Activated CD4-positive, alpha-beta T cell treated with anti-CD3 and anti-CD28 coated beads, Interleukin-2, amount 50 U/mL, for 24 hours (primary cell): ENCODE measurements at regions not wholly inside any gene's neighbourhood (a gene's known extent, or its start where the extent isn't known, plus 50 kb on each side); places are given as distances from the start of the nearest gene placed in this dataset.

Experiments
- DNase-seq, 2 donors: peaks; one replicate each; pipeline ENCODE4 v3.0.0-alpha.2; 2020; ENCODE audit warnings: low read depth in 1 of 2, low spot score in 1 of 2

- DNase-seq, result no peak
These were observed 109.1 kb upstream of the BCAT1 start for GRCh38 chr12:25058012-25058411.

- no peak for DNase-seq
These were observed 107.7 kb upstream of the BCAT1 start for GRCh38 chr12:25056486-25057130.

DNA sequence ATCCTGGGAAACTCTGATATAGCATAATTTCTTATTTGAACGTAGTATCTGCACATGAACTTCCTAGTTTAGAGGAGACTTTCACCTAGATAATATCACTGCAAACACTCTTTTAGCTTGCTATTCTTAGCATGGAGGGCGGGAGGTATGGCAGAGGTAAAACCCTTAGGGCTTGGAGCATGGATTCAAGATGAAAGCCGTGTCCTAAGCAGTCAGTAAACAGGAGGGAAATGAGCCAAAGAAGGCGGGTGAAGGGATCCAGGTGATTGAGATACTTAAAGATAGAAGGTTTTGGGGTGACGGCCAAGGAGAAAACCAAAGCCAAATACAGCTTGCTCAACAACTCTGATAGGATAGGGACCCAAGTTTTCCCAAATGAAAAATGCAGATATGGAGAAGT is 107.1 kb upstream of the BCAT1 start:
- no peak for DNase-seq

GRCh38 chr12:25054783-25055144 is 105.9 kb upstream of the BCAT1 start:
- DNase-seq, result peak in 1 of 2 donors; percentile 45

DNA sequence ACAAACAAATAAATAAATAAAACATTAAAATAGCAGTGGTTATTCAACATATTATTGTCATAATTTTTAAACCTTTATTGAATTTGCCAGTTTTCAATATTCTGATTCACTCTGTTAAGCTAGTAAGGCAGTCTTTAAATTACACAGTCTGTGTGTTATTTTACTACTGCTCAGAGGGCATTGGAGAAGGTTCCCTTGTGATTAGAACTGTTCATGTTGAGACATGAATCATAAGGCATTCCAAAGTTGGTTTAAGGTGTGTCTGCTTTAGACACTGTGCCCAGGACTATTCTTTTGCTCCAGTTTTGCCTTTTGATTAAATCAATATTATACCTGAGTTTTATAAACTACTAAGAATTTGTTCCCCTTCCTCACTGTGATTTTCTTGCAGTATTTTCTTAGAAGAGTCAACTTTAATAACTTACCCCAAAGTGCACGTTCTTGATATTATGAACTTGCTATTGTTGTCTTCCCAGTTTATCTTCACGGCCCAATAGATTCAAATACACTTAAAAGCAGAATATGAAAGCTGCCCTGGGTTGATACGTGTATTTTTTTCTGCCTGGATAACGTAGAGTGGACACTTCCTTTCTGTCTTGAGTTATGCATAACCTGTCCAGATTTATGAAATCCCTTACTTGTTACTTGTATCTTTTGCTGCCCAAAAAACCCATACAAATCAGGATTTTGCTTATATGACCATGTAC is 105.3 kb upstream of the BCAT1 start:
- DNase-seq, result no peak

DNA sequence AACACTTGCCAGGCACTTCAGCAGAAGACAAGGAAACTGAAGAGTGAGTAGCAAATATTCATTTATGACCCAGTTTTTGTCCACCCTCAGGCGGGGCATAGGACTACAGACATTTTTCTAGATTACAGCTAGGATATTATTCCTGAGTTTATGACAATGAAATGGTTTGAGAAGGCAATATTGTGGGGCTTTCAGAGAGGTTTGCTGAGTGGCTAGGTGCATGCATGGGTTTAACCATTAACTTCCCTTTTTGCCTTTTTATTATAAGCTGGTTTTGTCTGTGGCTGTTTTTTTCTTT is 104.0 kb upstream of the BCAT1 start:
- no peak for DNase-seq

- DNase-seq, result peak; percentile 14 to 16
These were observed 103.5 kb upstream of the BCAT1 start for GRCh38 chr12:25052196-25052913.

GRCh38 chr12:25051656-25052195 is 102.8 kb upstream of the BCAT1 start:
- peak in 1 of 2 donors; percentile 64 for DNase-seq

DNA sequence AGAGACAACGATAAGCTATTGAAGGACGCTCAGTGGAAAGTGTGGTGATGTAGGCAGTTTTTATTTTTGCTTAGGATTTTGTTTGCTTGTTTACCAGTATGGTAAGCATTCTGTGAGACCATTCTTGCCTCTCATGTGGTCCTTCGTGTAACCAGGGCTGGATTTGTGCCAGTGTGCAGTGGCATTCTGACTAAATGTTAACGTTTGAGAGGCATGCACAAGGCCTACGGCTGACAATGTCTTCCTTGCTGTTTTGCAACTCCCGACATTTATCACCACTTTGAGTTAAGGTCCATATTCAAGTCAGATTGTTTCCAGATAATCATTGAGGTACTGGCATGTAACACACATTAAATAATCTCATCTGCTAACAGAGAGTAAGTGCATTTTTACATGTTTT is 102.3 kb upstream of the BCAT1 start:
- DNase-seq, result no peak

GRCh38 chr12:25045869-25046268 is 97.0 kb upstream of the BCAT1 start:
- no peak for DNase-seq

DNA sequence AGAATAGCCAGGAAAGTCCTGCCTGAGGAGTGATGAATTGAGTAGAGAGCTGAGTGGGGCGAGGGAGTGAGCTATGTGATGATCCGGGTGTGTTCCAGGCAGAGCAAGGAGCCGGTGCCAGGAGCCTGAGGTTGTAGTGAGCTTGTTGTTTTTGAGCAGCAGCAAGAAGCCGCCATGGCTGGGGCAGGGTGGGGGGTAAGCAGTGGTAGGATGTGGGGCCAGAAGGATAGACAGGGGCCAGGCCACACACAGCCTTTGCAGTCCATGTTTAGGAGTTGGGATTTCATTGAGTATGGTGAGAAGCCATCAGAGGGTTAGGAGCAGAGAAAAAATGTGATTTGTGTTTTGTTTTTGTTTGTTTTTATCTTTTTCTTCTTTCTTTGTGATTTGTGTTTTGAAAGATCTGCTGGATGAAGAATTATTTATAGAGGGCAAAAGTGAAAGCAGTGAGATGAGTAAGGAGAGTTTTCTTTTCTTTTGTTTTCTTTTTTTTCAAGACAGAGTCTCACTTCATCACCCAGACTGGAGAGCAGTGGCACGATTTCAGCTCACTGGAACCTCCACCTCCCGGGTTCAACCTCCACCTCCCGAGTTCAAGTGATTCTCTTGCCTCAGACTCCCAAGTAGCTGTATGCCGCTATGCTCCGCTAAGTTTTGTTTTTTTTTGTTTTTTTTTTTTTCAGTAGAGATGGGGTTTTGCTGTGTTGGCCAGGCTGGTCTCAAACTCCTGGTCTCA is 92.3 kb upstream of the BCAT1 start:
- no peak for DNase-seq

DNA sequence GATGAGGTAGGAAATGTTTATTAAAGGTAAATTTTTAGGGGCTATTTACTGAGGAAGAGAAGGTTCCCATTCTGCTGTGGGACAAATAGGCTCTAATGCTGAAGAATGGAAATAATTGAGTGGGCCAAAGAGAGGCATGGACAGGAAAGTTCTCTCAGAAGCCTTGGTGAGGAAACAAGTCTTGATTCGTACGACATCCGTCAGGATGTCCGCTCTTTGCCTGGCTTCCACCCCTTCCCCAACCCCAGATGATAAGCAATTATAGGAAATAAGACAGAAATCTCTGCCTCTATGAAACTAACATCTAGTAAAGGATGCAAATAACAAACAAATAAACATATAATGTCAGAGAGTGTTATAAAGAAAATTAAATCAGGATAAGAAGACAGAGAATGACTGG is 91.7 kb upstream of the BCAT1 start:
- DNase-seq, result no peak

GRCh38 chr12:25034676-25035075 is 85.8 kb upstream of the BCAT1 start:
- no peak for DNase-seq

DNA sequence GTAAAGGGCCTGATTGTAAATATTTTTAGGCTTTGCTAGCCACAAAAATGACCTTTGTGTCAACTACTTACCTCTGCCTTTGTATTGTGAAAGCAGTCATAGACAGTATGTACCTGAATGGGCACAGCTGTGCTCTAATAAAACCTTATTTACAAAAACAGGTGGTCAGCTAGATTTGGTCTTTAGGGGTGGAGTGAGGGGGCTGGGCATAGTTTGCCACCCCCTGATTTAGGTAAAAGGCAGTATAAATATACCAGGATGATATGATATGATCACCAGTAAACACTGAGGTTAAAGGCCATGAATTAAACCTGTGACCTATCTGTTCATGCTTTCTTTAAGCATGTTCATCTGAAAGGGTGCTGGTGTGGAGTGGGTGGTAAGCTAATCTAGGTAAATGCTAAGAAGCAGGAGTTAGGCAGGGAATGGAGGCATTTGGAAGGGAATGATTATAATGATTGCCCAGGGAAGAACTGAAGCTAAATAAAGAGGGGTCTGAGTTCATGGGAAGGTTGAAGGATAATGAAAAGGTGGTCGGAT is 77.1 kb upstream of the BCAT1 start:
- DNase-seq, result no peak

GRCh38 chr12:25025260-25025659 is 76.4 kb upstream of the BCAT1 start:
- DNase-seq, result no peak

DNA sequence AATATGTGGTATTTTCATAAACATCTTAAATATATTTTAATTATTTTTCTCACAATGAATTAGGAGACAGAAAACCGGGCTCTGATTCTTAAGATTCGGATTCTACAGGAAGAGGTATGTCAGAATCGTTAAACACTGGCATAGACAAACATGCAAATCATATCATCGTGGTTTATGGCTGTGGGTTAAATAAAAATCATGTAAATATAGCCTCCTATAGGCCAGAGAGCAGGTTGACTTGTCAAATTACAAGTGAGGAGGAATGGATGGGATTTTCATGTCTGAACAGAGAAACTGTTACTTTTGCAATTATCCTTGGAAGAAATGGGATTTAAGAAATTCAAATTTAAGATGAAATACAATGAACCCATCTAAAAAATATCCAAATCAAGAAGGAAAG is 74.9 kb upstream of the BCAT1 start:
- DNase-seq, result no peak

GRCh38 chr12:25020621-25021243 is 71.8 kb upstream of the BCAT1 start:
- DNase-seq, result no peak

DNA sequence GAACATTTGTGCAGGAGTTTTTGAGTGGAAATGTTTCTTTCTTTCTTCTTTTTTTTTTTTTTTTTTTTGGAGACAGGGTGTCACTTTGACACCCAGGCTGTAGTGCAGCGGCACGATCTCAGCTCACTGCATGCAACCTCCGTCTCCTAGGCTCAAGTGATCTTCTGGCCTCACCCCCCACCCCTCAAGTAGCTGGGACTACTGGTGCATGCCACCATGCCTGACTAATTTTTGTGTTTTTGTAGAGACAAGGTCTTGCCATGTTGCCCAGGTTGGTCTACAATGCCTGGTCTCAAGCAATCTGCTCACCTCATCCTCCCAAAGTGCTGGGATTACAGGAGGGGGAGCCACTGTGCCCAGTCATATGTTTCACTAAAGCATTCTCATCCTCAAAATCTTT is 69.2 kb upstream of the BCAT1 start:
- DNase-seq, result no peak

GRCh38 chr12:25017336-25017735 is 68.4 kb upstream of the BCAT1 start:
- DNase-seq, result no peak

GRCh38 chr12:25014961-25015360 is 66.1 kb upstream of the BCAT1 start:
- no peak for DNase-seq

DNA sequence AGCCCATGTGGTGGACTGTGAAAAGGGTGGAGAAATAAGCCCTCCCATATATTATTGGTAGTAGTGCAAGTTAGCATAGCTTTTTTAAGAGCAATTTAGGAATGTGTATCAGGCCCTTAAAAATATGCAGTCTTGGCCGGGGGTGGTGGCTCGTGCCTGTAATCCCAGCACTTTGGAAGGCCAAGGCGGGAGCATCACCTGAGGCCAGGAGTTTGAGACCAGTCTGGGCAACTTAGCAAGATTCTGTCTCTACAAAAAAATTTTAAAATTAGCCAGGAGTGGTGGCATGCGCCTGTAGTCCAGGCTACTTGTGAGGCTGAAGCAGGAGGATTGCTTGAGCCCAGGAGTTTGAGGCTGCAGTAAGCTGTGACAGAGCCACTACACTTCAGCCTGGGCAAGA is 64.2 kb upstream of the BCAT1 start:
- DNase-seq, result no peak
